ENCODE measurements at regions not wholly inside any gene's neighbourhood (a gene's known extent, or its start where the extent isn't known, plus 50 kb on each side); places are given as distances from the start of the nearest gene placed in this dataset.

DNA sequence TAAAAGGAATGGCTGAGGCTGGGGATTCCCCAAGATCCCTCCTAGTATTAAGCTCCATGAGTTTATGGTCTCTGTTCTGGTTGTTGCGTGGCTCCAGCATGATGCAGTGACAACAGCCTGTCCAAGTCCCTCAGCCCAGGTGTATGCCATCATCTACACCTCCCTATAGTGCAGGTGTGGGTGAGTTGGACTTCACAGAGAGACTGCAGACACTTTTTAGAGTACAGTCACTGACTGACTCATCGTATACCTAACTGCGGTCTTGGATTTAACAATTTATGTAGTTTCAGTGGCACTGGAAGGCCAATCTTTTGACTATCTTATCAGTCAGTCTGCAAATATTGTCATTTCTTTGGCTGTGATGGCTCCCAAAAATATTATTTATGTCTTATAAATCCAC is 415.0 kb downstream of the TMX3 start:
- no peak for ATAC-seq
- TF ChIP-seq EP300 (IDR thresholded peaks at IDR 0.05) (no peak), POLR2A (IDR thresholded peaks at IDR 0.05) (no peak), CTCF (IDR thresholded peaks at IDR 0.05) (no peak), POLR2AphosphoS5 (IDR thresholded peaks at IDR 0.05) (no peak)

DNA sequence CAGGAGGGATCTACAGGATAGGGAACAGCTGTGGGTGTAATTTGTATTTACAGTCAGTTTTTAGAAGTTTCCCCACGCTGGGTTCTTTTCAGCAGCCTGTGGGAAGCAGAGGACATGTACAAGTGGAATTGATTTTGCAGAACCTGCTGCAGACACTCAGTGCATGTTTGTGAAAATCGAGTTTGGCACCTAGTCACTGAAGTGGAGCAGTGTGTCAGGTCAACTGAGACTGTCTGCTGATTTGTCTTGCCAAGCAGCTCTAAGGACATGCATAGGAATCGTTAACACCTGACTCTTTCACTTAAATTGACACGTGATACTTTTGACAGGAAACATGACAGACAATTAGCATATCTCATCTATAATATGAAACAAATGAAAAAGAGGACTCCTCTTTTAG is 416.6 kb downstream of the TMX3 start:
- H3K36me3 ChIP-seq = no peaks in the 10 kb centered on the region
- WGBS, 2 donors (ENCODE audit: low coverage in 1 of 2) = 28 to 30% methylated on average over 4 of the region's 4 CpGs
- H3K4me3 ChIP-seq = no peak overlapping the region
- H3K4me1 ChIP-seq = no peaks in the 10 kb centered on the region
- H3K9me3 ChIP-seq = no peaks in the 10 kb centered on the region
- no peak for ATAC-seq
- TF ChIP-seq POLR2AphosphoS5 (IDR thresholded peaks at IDR 0.05) = no peak
- TF ChIP-seq EP300 (IDR thresholded peaks at IDR 0.05) = no peak
- no peak for TF ChIP-seq CTCF (IDR thresholded peaks at IDR 0.05)
- TF ChIP-seq POLR2A (IDR thresholded peaks at IDR 0.05) = no peak
- H3K27me3 ChIP-seq = no peaks in the 10 kb centered on the region
- no peak overlapping the region for H3K27ac ChIP-seq

More for the DNA sequence above, 415.0 kb downstream of the TMX3 start:
- H3K36me3 ChIP-seq = no peaks in the 10 kb centered on the region
- WGBS, 2 donors (ENCODE audit: low coverage in 1 of 2) = 48 to 85% methylated on average over 2 to 3 of the region's 3 CpGs
- H3K27ac ChIP-seq = no peak overlapping the region
- no peaks in the 10 kb centered on the region for H3K4me1 ChIP-seq
- no peaks in the 10 kb centered on the region for H3K9me3 ChIP-seq
- no peaks in the 10 kb centered on the region for H3K27me3 ChIP-seq
- no peak overlapping the region for H3K4me3 ChIP-seq

DNA sequence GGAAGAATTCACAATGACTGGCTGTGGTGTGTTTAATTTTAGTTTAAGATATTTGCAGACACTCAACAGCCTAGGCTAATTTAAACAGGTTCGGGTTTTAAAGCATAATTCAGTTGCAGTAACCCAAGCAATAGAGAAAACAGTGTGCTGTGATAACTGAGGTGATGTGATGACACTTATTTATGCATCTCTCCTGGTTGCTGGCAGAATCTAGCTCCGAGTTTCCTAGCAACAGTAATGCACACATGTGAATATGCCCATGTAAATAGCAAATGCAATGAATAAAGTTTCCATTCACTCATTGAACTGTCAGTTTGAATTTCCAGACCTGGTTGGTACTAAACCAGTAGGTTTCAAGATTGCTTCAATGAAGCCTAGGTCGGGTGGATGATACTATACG is 426.5 kb downstream of the TMX3 start:
- WGBS, 2 donors (ENCODE audit: low coverage in 1 of 2) = 55 to 57% methylated on average over 4 of the region's 4 CpGs
- no peak for ATAC-seq
- TF ChIP-seq POLR2A (IDR thresholded peaks at IDR 0.05) (no peak), POLR2AphosphoS5 (IDR thresholded peaks at IDR 0.05) (no peak), CTCF (IDR thresholded peaks at IDR 0.05) (no peak), EP300 (IDR thresholded peaks at IDR 0.05) (no peak)
- Histone ChIP-seq H3K4me3 (no peak overlapping the region), H3K9me3 (no peaks in the 10 kb centered on the region), H3K27ac (no peak overlapping the region), H3K36me3 (no peaks in the 10 kb centered on the region), H3K4me1 (no peaks in the 10 kb centered on the region), H3K27me3 (no peaks in the 10 kb centered on the region)

DNA sequence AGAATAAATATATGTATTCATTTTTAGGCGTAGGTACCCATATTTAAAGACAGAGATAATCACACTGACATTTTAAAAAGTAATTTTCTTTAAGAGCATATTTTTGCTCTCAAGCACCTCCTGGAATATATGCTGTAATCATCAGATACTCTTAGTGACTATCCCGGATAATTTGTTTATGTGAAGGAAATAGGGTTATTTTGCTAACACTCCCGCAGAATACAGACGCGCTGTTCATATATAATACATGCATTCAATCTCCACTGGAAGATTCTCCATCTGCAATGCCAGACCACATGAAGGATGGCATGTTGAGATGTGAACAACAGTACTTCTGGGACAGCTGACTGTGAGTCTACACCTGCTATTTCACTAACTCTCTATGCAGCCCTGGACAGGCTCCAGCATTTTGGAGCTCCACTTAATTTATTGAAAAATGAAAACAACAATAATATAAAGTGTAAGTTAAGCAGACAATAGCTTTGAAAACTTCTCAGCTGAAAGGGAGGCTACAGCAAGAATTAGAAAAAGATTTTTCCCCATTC is 430.6 kb downstream of the TMX3 start:
- WGBS, 2 donors (ENCODE audit: low coverage in 1 of 2) = 19 to 72% methylated on average over 3 to 5 of the region's 5 CpGs
- no peak overlapping the region for H3K27ac ChIP-seq
- H3K4me3 ChIP-seq = no peak overlapping the region
- no peaks in the 10 kb centered on the region for H3K27me3 ChIP-seq
- H3K36me3 ChIP-seq = no peaks in the 10 kb centered on the region
- TF ChIP-seq CTCF (IDR thresholded peaks at IDR 0.05) = no peak
- no peak for TF ChIP-seq POLR2A (IDR thresholded peaks at IDR 0.05)
- no peak for TF ChIP-seq POLR2AphosphoS5 (IDR thresholded peaks at IDR 0.05)
- no peak for TF ChIP-seq EP300 (IDR thresholded peaks at IDR 0.05)
- no peak for ATAC-seq
- no peaks in the 10 kb centered on the region for H3K4me1 ChIP-seq
- no peaks in the 10 kb centered on the region for H3K9me3 ChIP-seq

DNA sequence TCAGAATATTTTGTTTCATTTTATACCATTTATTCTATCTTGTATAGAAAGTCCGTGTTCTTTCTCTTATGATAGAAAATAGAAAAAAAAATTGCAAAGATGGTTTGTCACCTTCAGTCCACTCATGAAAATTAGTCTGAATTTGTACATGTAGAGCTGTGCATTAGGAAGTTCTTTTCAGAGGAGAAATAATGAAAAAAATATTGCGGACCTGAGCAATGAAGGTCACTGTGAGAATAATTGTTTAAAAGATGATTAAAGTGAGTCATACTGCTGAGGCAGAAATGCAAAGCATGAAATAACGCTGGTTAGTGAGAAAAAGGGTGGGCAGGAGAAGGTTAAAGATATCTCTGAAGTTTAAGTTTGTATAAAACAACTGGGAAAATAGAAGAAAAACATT is 431.1 kb downstream of the TMX3 start:
- 8 to 38% methylated on average over 2 to 3 of the region's 3 CpGs for WGBS, 2 donors (ENCODE audit: low coverage in 1 of 2)
- H3K36me3 ChIP-seq = no peaks in the 10 kb centered on the region
- no peak overlapping the region for H3K27ac ChIP-seq
- no peak for ATAC-seq
- TF ChIP-seq POLR2A (IDR thresholded peaks at IDR 0.05) (no peak), EP300 (IDR thresholded peaks at IDR 0.05) (no peak), CTCF (IDR thresholded peaks at IDR 0.05) (no peak), POLR2AphosphoS5 (IDR thresholded peaks at IDR 0.05) (no peak)
- H3K4me3 ChIP-seq = no peak overlapping the region
- no peaks in the 10 kb centered on the region for H3K4me1 ChIP-seq
- no peaks in the 10 kb centered on the region for H3K9me3 ChIP-seq
- H3K27me3 ChIP-seq = no peaks in the 10 kb centered on the region
